Panc1 (cell line): ENCODE measurements at regions not wholly inside any gene's neighbourhood (a gene's known extent, or its start where the extent isn't known, plus 50 kb on each side); places are given as distances from the start of the nearest gene placed in this dataset.

Experiments used
- ATAC-seq: fragments of 200-7000 bp; cut with Tn5 transposase; 2 replicates; pipeline ENCODE4 v1.9.1; 2020; ENCODE audit warnings: mild to moderate bottlenecking, moderate library complexity
- BruUV-seq: library from RNA; stranded (reverse); fragments of 400-500 nt; replicated peaks from 2 replicates; lab custom pipeline; 2021; lab: Mats Ljungman, UMichigan
- CTCF ChIA-PET: fragments of 300-600 bp; sonication (Branson Sonifier 250); formaldehyde crosslinking; loops from one replicate; lab custom pipeline; 2022; ENCODE audit warnings: antibody characterized with exemption; lab: Charles Lee
- POLR2A ChIA-PET: fragments of 300-600 bp; sonication (Branson Sonifier 250); formaldehyde crosslinking; loops from one replicate; lab custom pipeline; 2022; ENCODE audit warnings: antibody characterized with exemption; lab: Charles Lee
- DNase-seq: peaks from one replicate; pipeline ENCODE4 v3.0.0-alpha.2; 2010; ENCODE audit warnings: low read depth, low spot score
- H3K27ac ChIP-seq: 2 replicates; pipeline ENCODE4 v1.5.1; 2011; ENCODE audit warnings: mild to moderate bottlenecking, low read length, inconsistent platforms
- H3K27me3 ChIP-seq: fragments of 200-500 bp; sonication (Bioruptor generic); 2 replicates; pipeline ENCODE4 v1.6.0; 2014; ENCODE audit warnings: low read length, inconsistent platforms; ENCODE audit not compliant: control insufficient read depth, insufficient read depth
- H3K36me3 ChIP-seq: fragments of 200-500 bp; sonication (Bioruptor generic); 2 replicates; pipeline ENCODE4 v1.5.1; 2014; ENCODE audit warnings: inconsistent platforms, mild to moderate bottlenecking, low read length, moderate library complexity; ENCODE audit not compliant: control insufficient read depth, insufficient read depth
- H3K4me1 ChIP-seq: 2 replicates; pipeline ENCODE4 v1.5.1; 2011; ENCODE audit warnings: inconsistent platforms, mild to moderate bottlenecking, low read length, moderate library complexity; ENCODE audit not compliant: control insufficient read depth, insufficient read depth
- H3K4me3 ChIP-seq, 2 experiments: 2 replicates each; pipeline ENCODE4 v1.5.1; 2011 to 2012; ENCODE audit warnings: low read depth in 2 of 2, low read length in 2 of 2, mild to moderate bottlenecking in 2 of 2, inconsistent platforms in 1 of 2, moderate library complexity in 1 of 2
- H3K9me3 ChIP-seq: fragments of 200-500 bp; sonication (Bioruptor generic); 2 replicates; pipeline ENCODE4 v1.5.1; 2014; ENCODE audit warnings: low read depth, mild to moderate bottlenecking, inconsistent platforms, low read length, moderate library complexity; ENCODE audit not compliant: control insufficient read depth, insufficient read depth
- CTCF ChIP-seq: fragments of 450-650 bp; IDR thresholded peaks from 2 replicates; pipeline ENCODE4 v1.5.1; 2017; ENCODE audit warnings: mild to moderate bottlenecking
- POLR2AphosphoS5 ChIP-seq: IDR thresholded peaks from 2 replicates; pipeline ENCODE4 v1.6.1; 2012; ENCODE audit warnings: mild to moderate bottlenecking, low read depth, low read length, moderate library complexity
- REST ChIP-seq, 2 experiments: IDR thresholded peaks; 2 replicates each; pipeline ENCODE4 v1.6.1; 2011 to 2012; ENCODE audit warnings: low read depth in 2 of 2, control low read depth in 1 of 2, low read length in 1 of 2, mild to moderate bottlenecking in 1 of 2, moderate library complexity in 1 of 2; ENCODE audit not compliant: insufficient read depth in 1 of 2
- SIN3A ChIP-seq: IDR thresholded peaks from 2 replicates; pipeline ENCODE4 v1.6.1; 2012; ENCODE audit warnings: low read depth, mild to moderate bottlenecking, low read length, moderate library complexity, borderline replicate concordance; ENCODE audit not compliant: insufficient read depth
- TCF7L2 ChIP-seq: IDR thresholded peaks from 2 replicates; pipeline ENCODE4 v1.6.1; 2011; ENCODE audit warnings: mild to moderate bottlenecking, low read depth, low read length, inconsistent platforms
- in situ Hi-C: cut with HindIII; loops from 2 replicates; pipeline ENCODE4 v1.10.0; 2016; ENCODE audit warnings: low sequenced_read_pairs, low pct_unique_long_range_greater_than_20kb
- intact Hi-C: fragments of 100-400 bp; cut with micrococcal nuclease; formaldehyde crosslinking; loops from one replicate; pipeline ENCODE4 v1.10.0; 2022; ENCODE audit not compliant: unreplicated experiment

- Histone ChIP-seq H3K4me1 (no peaks in the 10 kb centered on the region), H3K36me3 (no peaks in the 10 kb centered on the region), H3K27ac (no peak overlapping the region), H3K27me3 (no peaks in the 10 kb centered on the region), H3K9me3 (no peaks in the 10 kb centered on the region), H3K4me3 (no peak overlapping the region)
- in situ Hi-C loops (no loop called here), intact Hi-C loops (no loop called here)
- ChIA-PET CTCF (no interaction called here), POLR2A (no interaction called here)
- DNase-seq (no peak), ATAC-seq (no peak)
- no TSS peak for BruUV-seq
- TF ChIP-seq SIN3A (no peak), REST (IDR thresholded peaks at IDR 0.05; ENCODE audit: insufficient read depth in 1 of 2, low read depth in 2 of 2, low read length in 1 of 2) (no peak), TCF7L2 (no peak), CTCF (no peak), POLR2AphosphoS5 (no peak)
Observed at GRCh38 chr12:31780096-31780495, 51.3 kb upstream of the AMN1 start.

- in situ Hi-C loops = no loop called here
- TF ChIP-seq TCF7L2 = no peak
- no peak for TF ChIP-seq REST (IDR thresholded peaks at IDR 0.05; ENCODE audit: insufficient read depth in 1 of 2, low read depth in 2 of 2, low read length in 1 of 2)
- no peak for TF ChIP-seq CTCF
- TF ChIP-seq SIN3A = no peak
- no peak for TF ChIP-seq POLR2AphosphoS5
Observed at GRCh38 chr12:31778687-31779086, 49.9 kb upstream of the AMN1 start.

More at GRCh38 chr12:31778687-31779086, 49.9 kb upstream of the AMN1 start:
- Histone ChIP-seq H3K27ac (no peak overlapping the region), H3K27me3 (no peaks in the 10 kb centered on the region), H3K4me1 (no peaks in the 10 kb centered on the region), H3K36me3 (no peaks in the 10 kb centered on the region), H3K9me3 (no peaks in the 10 kb centered on the region), H3K4me3 (no peak overlapping the region)
- CTCF ChIA-PET = interaction anchor here (0.7 kb wide), 1 partner anchor 127 kb away, joined by 3 read pairs; no protein-coding TSS in a partner anchor
- POLR2A ChIA-PET = interaction anchor here (0.6 to 0.7 kb wide), 2 partner anchors 227 to 328 kb away, joined by 4 read pairs; partner anchors contain the start of gene BICD1
- BruUV-seq = no TSS peak
- intact Hi-C loops = no loop called here
- DNase-seq = no peak
- no peak for ATAC-seq
